Thyroid gland (tissue), 4 donors: ENCODE measurements at regions not wholly inside any gene's neighbourhood (a gene's known extent, or its start where the extent isn't known, plus 50 kb on each side); places are given as distances from the start of the nearest gene placed in this dataset.

Source experiments
- DNase-seq, 2 donors: peaks; one replicate each; pipeline ENCODE4 v3.0.0-alpha.2; 2019
- H3K27ac ChIP-seq, 3 donors: fragments of 200-600 bp; sonication (generic); 1 replicate in 2 of 3; 2 replicates in 1 of 3; pipeline ENCODE4 v1.5.1; 2016 to 2019; ENCODE audit warnings: mild to moderate bottlenecking in 1 of 3, moderate library complexity in 1 of 3
- H3K27me3 ChIP-seq: fragments of 200-600 bp; sonication (generic); one replicate; pipeline ENCODE4 v1.5.1; 2019
- H3K36me3 ChIP-seq, 2 donors: fragments of 200-600 bp; sonication (generic); one replicate each; pipeline ENCODE4 v1.5.1; 2016 to 2019
- H3K4me1 ChIP-seq, 2 donors: fragments of 200-600 bp; sonication (generic); one replicate each; pipeline ENCODE4 v1.5.1; 2017 to 2019
- H3K4me3 ChIP-seq, 3 donors: fragments of 200-600 bp; sonication (generic); replicated peaks in 1 of 3; 1 replicate in 2 of 3; 2 replicates in 1 of 3; pipeline ENCODE4 v1.5.1; 2016; ENCODE audit warnings: mild to moderate bottlenecking in 1 of 3
- H3K9me3 ChIP-seq: fragments of 200-600 bp; sonication (generic); one replicate; pipeline ENCODE4 v1.5.1; 2017
- POLR2A ChIP-seq, 2 donors: fragments of 450-650 bp; IDR thresholded peaks; one replicate each; pipeline ENCODE4 v1.6.1; 2017; ENCODE audit warnings: antibody characterized with exemption in 2 of 2, mild to moderate bottlenecking in 2 of 2, moderate library complexity in 1 of 2
- WGBS, 2 donors: methylation state at CpG; one replicate each; pipeline ENCODE4 v1.1.5; 2017; 5-methylcytosine and 5-hydroxymethylcytosine counted together
- intact Hi-C: fragments of 100-400 bp; cut with DNase I; formaldehyde crosslinking; loops from one replicate; pipeline ENCODE4 v1.15.1; 2023
- TF ChIP-seq, protein P1 (sequence below), 6 experiments: fragments of 200-600 bp in 3 of 6; fragments of 450-650 bp in 3 of 6; sonication (generic) in 3 of 6; IDR thresholded peaks; one replicate each; pipeline ENCODE4 v1.5.1; 2016 to 2019; ENCODE audit warnings: antibody characterized with exemption in 6 of 6, mild to moderate bottlenecking in 2 of 6, inconsistent platforms in 1 of 6, moderate library complexity in 1 of 6

DNA sequence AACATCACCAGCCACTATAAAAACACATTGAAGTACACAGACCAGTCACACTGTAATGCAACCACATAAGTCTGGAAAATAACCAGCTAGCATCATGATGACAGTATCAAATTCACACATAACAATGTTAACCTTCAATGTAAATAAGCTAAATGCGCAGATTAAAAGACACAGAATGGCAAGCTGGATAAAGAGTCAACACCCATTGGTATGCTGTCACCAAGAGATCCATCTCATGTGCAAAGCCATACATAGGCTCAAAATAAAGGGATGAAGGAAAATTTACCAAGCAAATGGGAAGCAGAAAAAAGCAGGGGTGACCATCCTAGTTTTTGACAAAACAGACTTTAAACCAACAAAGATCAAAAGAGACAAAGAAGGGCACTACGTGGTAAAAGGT lies 110.8 kb downstream of the NR4A2 start:
- Histone ChIP-seq H3K27me3 (no peaks in the 10 kb centered on the region), H3K4me3 (no peak overlapping the region), H3K27ac (no peak overlapping the region), H3K36me3 (no peaks in the 10 kb centered on the region), H3K4me1 (no peaks in the 10 kb centered on the region), H3K9me3 (no peaks in the 10 kb centered on the region)
- TF ChIP-seq, protein P1, sequence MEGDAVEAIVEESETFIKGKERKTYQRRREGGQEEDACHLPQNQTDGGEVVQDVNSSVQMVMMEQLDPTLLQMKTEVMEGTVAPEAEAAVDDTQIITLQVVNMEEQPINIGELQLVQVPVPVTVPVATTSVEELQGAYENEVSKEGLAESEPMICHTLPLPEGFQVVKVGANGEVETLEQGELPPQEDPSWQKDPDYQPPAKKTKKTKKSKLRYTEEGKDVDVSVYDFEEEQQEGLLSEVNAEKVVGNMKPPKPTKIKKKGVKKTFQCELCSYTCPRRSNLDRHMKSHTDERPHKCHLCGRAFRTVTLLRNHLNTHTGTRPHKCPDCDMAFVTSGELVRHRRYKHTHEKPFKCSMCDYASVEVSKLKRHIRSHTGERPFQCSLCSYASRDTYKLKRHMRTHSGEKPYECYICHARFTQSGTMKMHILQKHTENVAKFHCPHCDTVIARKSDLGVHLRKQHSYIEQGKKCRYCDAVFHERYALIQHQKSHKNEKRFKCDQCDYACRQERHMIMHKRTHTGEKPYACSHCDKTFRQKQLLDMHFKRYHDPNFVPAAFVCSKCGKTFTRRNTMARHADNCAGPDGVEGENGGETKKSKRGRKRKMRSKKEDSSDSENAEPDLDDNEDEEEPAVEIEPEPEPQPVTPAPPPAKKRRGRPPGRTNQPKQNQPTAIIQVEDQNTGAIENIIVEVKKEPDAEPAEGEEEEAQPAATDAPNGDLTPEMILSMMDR (IDR thresholded peaks at IDR 0.05) = no peak
- no peak for TF ChIP-seq POLR2A (IDR thresholded peaks at IDR 0.05)
- 89 to 93% methylated on average over 2 of the region's 2 CpGs for WGBS, 2 donors
- DNase-seq = no peak
- intact Hi-C loops = no loop called here

DNA sequence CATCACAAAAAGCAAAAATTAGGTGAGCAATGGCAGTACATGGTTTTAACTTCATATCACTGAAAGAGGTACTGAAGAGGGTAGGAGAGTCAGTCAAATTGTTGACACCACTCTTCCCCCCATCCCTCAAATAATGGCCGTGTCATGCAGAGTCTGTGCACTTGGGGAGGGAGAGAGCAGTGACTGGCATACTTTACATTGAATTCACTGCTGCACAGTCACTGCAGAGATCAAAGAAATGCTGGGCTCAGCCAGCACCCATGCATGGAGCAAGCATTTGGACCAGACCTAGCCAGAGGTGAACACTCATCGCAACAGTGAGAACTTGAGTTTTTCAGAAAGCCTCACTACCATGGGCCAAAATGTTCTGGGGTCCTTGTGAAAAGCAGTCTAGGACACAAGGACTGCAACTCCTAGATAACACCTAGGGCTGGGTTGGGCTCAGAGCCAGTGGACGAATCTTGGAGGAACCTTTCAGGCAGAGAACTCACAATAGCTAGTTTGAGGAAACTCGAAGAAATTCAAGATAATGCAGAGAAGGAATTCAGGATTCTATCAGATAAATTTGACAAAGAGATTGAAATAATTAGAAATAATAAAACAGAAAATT lies 112.9 kb downstream of the NR4A2 start:
- H3K27ac ChIP-seq = no peak overlapping the region
- DNase-seq = peak in 1 of 2 donors; percentile 4
- no peak for TF ChIP-seq POLR2A (IDR thresholded peaks at IDR 0.05)
- TF ChIP-seq, protein P1 (IDR thresholded peaks at IDR 0.05) = no peak
- no peaks in the 10 kb centered on the region for H3K4me1 ChIP-seq
- H3K4me3 ChIP-seq = no peak overlapping the region
- intact Hi-C loops = no loop called here
- H3K9me3 ChIP-seq = no peaks in the 10 kb centered on the region
- H3K36me3 ChIP-seq = no peaks in the 10 kb centered on the region
- WGBS, 2 donors = 59 to 76% methylated on average over 4 of the region's 4 CpGs
- no peaks in the 10 kb centered on the region for H3K27me3 ChIP-seq

DNA sequence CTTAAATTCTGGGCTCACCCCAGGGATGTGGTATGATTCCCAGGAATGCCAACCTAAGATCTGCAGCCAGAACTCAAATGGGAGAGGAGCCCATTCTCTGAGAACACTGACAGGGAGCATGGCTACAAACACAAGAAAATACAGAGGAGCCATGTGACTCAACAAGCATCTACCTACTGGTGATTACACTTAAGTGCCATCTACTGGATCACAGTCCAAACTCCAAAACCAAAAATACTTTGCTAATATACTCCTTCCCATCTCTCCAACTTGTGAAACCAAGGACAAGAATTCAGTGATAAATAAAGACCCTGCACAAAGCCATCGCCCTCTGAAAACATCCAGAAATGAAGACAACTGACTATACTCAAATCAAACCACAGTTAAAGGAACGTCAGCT lies 116.9 kb downstream of the NR4A2 start:
- Histone ChIP-seq H3K27me3 (no peaks in the 10 kb centered on the region), H3K36me3 (no peaks in the 10 kb centered on the region), H3K4me3 (no peak overlapping the region), H3K9me3 (no peaks in the 10 kb centered on the region), H3K27ac (no peak overlapping the region), H3K4me1 (no peaks in the 10 kb centered on the region)
- TF ChIP-seq, protein P1 (IDR thresholded peaks at IDR 0.05) = no peak
- no peak for TF ChIP-seq POLR2A (IDR thresholded peaks at IDR 0.05)
- intact Hi-C loops = no loop called here
- 69 to 82% methylated on average over 2 of the region's 2 CpGs for WGBS, 2 donors
- no peak for DNase-seq

DNA sequence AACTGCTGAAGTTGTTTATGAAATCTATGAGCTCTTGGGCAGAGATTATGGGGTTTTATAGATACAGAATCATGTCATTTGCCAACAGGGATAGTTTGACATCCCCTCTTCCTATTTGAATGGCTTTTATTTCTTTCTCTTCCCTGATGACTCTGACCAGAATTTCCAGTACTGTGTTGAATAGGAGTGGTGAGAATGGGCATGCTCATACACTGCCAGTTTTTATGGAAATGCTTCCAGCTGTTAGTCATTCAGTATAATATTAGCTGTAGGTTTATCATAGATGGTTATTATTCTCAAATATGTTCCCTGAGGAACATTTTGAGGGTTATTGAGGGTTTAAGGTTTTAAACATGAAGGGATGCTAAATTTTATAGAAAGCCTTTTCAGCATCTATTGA lies 121.2 kb downstream of the NR4A2 start:
- Histone ChIP-seq H3K4me3 (no peak overlapping the region), H3K27ac (no peak overlapping the region), H3K9me3 (no peaks in the 10 kb centered on the region), H3K27me3 (no peaks in the 10 kb centered on the region), H3K36me3 (no peaks in the 10 kb centered on the region), H3K4me1 (no peaks in the 10 kb centered on the region)
- TF ChIP-seq, protein P1 (IDR thresholded peaks at IDR 0.05) = no peak
- TF ChIP-seq POLR2A (IDR thresholded peaks at IDR 0.05) = no peak
- no peak for DNase-seq
- intact Hi-C loops = no loop called here

DNA sequence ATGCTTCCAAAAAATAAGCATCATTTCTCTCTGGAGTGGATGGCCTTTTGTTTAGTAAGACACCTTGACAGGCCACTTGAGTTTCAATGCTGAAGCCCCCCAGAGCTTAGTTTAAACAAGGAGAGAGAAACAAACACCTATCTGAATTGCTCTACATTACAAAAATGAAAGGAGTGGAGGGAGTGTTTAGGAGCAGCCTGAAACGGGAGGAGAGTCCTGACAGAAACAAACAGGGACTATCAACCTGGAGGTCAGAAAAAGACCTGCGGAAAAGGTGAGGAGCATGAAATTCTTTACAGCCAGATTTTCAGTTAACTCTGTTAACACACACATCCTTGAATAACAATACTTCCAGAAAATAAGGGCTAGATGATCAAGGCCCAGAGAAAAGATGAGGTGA lies 126.2 kb downstream of the NR4A2 start:
- Histone ChIP-seq H3K27me3 (no peaks in the 10 kb centered on the region), H3K4me3 (no peak overlapping the region), H3K27ac (no peak overlapping the region), H3K4me1 (no peaks in the 10 kb centered on the region), H3K36me3 (no peaks in the 10 kb centered on the region), H3K9me3 (no peaks in the 10 kb centered on the region)
- TF ChIP-seq, protein P1 (IDR thresholded peaks at IDR 0.05) = no peak
- TF ChIP-seq POLR2A (IDR thresholded peaks at IDR 0.05) = no peak
- intact Hi-C loops = no loop called here
- DNase-seq = no peak
- 43% methylated on average over 2 of the region's 2 CpGs for WGBS, 2 donors
